Embryonic facial prominence (tissue), 1 donor: ENCODE measurements at regions not wholly inside any gene's neighbourhood (a gene's known extent, or its start where the extent isn't known, plus 50 kb on each side); places are given as distances from the start of the nearest gene placed in this dataset.

Source experiments
- DNase-seq: peaks from one replicate; pipeline ENCODE4 v3.0.0-alpha.2; 2016; ENCODE audit errors: extremely low spot score

DNA sequence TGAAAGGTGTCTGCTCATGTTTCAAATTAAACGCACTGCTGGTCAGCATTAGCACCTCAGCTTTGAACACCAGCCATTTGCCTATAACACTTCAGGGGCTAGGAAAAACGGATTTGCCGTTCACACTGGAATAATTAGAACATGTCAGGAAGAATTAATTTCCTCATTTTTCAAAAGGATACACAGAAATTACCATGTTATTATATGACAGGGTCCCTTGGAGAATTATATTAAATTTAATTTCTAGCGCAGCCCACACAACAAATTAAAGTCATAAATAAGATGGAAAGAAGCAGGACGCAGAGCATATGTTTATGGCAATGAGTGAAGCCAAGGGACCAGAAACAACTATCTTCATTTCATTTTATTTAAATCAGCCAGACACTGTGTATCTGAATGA, 83.8 kb upstream of the SOX6 start:
- no peak for DNase-seq

- DNase-seq: no peak
Observed at GRCh38 chr11:16434036-16434435, 77.7 kb upstream of the SOX6 start.

GRCh38 chr11:16430674-16431073, 74.3 kb upstream of the SOX6 start:
- no peak for DNase-seq

- no peak for DNase-seq
Observed at GRCh38 chr11:16421826-16422225, 65.5 kb upstream of the SOX6 start.

DNA sequence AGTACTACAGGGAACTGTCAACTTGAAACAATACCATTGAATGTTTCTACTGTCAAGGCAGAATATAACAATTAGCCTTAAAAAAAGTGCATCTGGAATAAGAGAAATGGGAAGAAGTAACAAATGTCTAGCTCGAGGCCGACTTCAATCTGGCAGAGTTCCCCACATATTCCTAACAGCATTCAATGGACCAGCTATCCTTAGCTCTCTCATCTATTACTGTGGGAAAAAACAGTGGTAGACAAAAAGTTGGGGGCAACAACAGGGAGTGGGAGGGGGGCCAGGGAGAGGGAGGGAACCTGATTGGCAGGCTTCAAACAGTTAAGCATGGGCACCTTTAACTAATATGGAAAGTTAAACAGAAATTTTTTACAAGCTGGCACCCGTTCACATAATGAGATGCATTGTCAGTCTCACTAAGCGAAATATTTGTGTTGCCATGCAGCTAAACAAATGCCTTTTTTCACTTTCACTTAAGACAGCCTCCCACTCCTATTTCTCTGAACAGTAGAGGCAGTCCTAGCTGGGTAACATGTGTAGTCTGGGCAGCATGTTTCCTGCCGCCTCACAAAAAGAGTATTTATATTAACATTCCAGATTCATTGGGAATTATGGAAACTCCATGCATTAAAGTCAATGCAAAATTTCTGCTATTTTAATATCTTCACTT, 62.2 kb upstream of the SOX6 start:
- no peak for DNase-seq

- DNase-seq: no peak
Observed at GRCh38 chr11:16412525-16413172, 56.3 kb upstream of the SOX6 start.

DNA sequence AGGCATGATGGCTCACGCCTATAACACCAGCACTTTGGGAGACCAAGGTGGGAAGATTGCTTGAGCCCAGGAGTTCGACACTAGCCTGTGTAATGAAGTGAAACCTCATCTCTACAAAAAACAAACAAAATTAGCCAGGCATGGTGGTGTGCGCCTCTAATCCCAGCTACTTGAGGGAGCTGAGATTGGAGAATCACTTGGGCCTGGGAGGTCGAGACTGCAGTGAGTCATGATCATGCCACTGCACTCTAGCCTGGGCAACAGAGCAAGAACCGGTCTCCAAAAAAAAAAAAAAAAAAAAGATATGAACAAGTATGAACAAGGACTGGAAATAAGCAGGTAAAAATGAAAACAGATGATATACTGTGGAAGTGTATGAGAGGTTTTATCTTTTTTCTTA, 54.1 kb upstream of the SOX6 start:
- DNase-seq: no peak

GRCh38 chr11:16408619-16409018, 52.3 kb upstream of the SOX6 start:
- DNase-seq: no peak

DNA sequence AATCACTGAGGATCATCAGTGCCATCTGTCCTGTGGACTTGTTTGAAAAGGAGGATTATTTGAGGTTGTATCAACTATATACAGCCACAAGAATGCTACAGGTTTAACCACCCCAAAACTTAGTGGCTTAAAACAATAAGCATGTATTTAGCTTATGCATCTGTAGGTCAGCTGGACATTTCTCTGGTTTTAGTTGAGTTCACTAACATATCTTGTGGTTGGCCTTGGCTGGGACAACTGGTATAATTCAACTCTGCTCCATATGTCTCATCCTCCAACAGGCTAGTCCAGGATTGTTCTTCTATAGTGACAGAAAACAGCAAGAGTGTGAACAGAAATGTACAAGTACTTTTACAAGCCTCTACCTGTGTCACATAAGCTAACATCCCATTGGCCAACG, 49.9 kb upstream of the SOX6 start:
- no peak for DNase-seq
